ENCODE measurements at regions not wholly inside any gene's neighbourhood (a gene's known extent, or its start where the extent isn't known, plus 50 kb on each side); places are given as distances from the start of the nearest gene placed in this dataset.

DNA sequence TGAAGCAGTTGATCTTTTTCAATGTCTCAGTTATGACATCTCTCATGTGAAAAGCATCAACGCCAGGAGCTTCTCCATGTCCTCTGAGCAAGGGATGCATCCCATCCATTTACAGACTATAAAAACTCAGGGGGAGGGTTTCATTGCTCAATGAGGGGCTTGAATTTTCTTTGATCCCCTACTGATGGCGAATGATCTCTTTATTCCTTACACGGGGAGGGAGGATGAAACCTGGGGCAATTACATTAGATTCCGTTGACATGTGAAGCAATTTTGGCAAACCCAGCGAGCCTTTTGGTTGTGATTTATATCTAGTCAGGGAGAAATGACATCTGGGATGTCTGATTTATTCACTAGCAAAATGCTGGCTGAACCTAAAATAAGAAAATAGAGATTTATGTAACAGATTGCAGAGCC is 268.9 kb downstream of the HIVEP2 start:
- no peak overlapping the region for H2AFZ ChIP-seq (ENCODE audit: insufficient read depth, low read depth, low read length, poor library complexity, severe bottlenecking)
- no peaks in the 10 kb centered on the region for H3K36me3 ChIP-seq (replicated peaks in 1 of 2; ENCODE audit: control insufficient read depth in 1 of 2, insufficient read depth in 2 of 2, low read length in 2 of 2)
- H3K4me3 Mint-ChIP-seq = no peak overlapping the region
- H3K4me2 ChIP-seq (replicated peaks; ENCODE audit: extremely low read depth, low read length, poor library complexity, severe bottlenecking) = no peak overlapping the region
- no peak for DNase-seq
- TF ChIP-seq, protein P1, sequence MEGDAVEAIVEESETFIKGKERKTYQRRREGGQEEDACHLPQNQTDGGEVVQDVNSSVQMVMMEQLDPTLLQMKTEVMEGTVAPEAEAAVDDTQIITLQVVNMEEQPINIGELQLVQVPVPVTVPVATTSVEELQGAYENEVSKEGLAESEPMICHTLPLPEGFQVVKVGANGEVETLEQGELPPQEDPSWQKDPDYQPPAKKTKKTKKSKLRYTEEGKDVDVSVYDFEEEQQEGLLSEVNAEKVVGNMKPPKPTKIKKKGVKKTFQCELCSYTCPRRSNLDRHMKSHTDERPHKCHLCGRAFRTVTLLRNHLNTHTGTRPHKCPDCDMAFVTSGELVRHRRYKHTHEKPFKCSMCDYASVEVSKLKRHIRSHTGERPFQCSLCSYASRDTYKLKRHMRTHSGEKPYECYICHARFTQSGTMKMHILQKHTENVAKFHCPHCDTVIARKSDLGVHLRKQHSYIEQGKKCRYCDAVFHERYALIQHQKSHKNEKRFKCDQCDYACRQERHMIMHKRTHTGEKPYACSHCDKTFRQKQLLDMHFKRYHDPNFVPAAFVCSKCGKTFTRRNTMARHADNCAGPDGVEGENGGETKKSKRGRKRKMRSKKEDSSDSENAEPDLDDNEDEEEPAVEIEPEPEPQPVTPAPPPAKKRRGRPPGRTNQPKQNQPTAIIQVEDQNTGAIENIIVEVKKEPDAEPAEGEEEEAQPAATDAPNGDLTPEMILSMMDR (IDR thresholded peaks at IDR 0.05) = no peak
- H3K4me3 ChIP-seq (replicated peaks in 1 of 3; ENCODE audit: low read depth in 2 of 3, low read length in 3 of 3) = no peak overlapping the region
- H3K9ac ChIP-seq (ENCODE audit: insufficient read depth, low read length, poor library complexity, severe bottlenecking) = no peak overlapping the region
- H3K4me1 Mint-ChIP-seq = peaks cover 2% of the 10 kb centered on the region
- H3K79me2 ChIP-seq (ENCODE audit: insufficient read depth, low read length) = no peaks in the 10 kb centered on the region
- no peaks in the 10 kb centered on the region for H4K20me1 ChIP-seq (ENCODE audit: insufficient read depth, low read length)
- H3K36me3 Mint-ChIP-seq = no peaks in the 10 kb centered on the region
- H3K27me3 Mint-ChIP-seq (ENCODE audit: low read depth in 3 of 3) = peaks cover 0 to 8% (median 2%) of the 10 kb centered on the region in 3 donors
- no peaks in the 10 kb centered on the region for H3K4me1 ChIP-seq (ENCODE audit: control insufficient read depth in 1 of 2, insufficient read depth in 2 of 2, low read length in 2 of 2)
- no peaks in the 10 kb centered on the region for H3K9me3 ChIP-seq (replicated peaks in 1 of 2; ENCODE audit: control insufficient read depth in 1 of 2, insufficient read depth in 1 of 2, low read length in 2 of 2)
- 92% methylated on average over 3 of the region's 5 CpGs for WGBS (ENCODE audit: insufficient coverage)
- peaks cover 0 to 2% of the 10 kb centered on the region in 2 donors for H3K27me3 ChIP-seq (ENCODE audit: control insufficient read depth in 2 of 2, insufficient read depth in 2 of 2, low read length in 2 of 2)
- peaks cover 0 to 6% (median 2%) of the 10 kb centered on the region in 7 donors for H3K9me3 Mint-ChIP-seq
- intact Hi-C loops (cut with micrococcal nuclease) = no loop called here
- no peak overlapping the region for H3K27ac ChIP-seq (ENCODE audit: low read depth in 1 of 2, low read length in 2 of 2)
- no peak overlapping the region for H3K27ac Mint-ChIP-seq

DNA sequence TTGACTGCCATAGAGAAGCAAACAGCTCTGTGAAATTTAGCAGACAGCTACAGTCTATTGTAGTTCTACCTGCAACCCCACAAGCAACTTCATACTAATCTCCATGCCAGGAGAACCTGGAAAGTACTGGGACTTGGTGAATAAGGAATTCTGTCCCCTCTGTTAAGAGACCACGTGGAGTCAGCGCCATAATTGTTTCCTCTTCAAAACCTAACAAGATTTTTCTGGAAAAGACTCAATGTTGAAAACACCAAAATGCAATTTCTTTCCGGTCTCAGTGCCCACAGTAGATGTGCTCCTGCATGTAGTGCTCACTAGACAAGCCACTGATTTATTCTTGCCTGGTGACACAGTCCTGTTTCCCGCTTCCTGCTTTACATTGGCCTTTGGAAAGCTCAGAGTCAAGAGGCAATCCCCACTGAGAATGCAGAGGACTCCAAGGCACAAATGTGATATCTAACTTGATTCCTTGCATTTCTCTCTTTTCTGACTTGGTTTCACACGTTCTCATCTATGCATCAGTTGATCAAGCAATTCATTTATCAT is 268.3 kb downstream of the HIVEP2 start:
- H3K27ac ChIP-seq (ENCODE audit: low read depth in 1 of 2, low read length in 2 of 2) = no peak overlapping the region
- no peaks in the 10 kb centered on the region for H3K4me1 ChIP-seq (ENCODE audit: control insufficient read depth in 1 of 2, insufficient read depth in 2 of 2, low read length in 2 of 2)
- no peak overlapping the region for H3K4me2 ChIP-seq (replicated peaks; ENCODE audit: extremely low read depth, low read length, poor library complexity, severe bottlenecking)
- H3K36me3 ChIP-seq (replicated peaks in 1 of 2; ENCODE audit: control insufficient read depth in 1 of 2, insufficient read depth in 2 of 2, low read length in 2 of 2) = no peaks in the 10 kb centered on the region
- no peak overlapping the region for H3K9ac ChIP-seq (ENCODE audit: insufficient read depth, low read length, poor library complexity, severe bottlenecking)
- TF ChIP-seq, protein P1 (IDR thresholded peaks at IDR 0.05) = no peak
- no peak overlapping the region for H3K27ac Mint-ChIP-seq
- no peak overlapping the region for H3K4me3 Mint-ChIP-seq
- 100% methylated on average over 2 of the region's 5 CpGs for WGBS (ENCODE audit: insufficient coverage)
- no peaks in the 10 kb centered on the region for H4K20me1 ChIP-seq (ENCODE audit: insufficient read depth, low read length)
- H3K79me2 ChIP-seq (ENCODE audit: insufficient read depth, low read length) = no peaks in the 10 kb centered on the region
- no peak overlapping the region for H3K4me3 ChIP-seq (replicated peaks in 1 of 3; ENCODE audit: low read depth in 2 of 3, low read length in 3 of 3)
- no peaks in the 10 kb centered on the region for H3K9me3 ChIP-seq (replicated peaks in 1 of 2; ENCODE audit: control insufficient read depth in 1 of 2, insufficient read depth in 1 of 2, low read length in 2 of 2)
- H2AFZ ChIP-seq (ENCODE audit: insufficient read depth, low read depth, low read length, poor library complexity, severe bottlenecking) = no peak overlapping the region
- H3K4me1 Mint-ChIP-seq = peaks cover 2% of the 10 kb centered on the region
- peaks cover 0 to 8% (median 2%) of the 10 kb centered on the region in 3 donors for H3K27me3 Mint-ChIP-seq (ENCODE audit: low read depth in 3 of 3)
- H3K36me3 Mint-ChIP-seq = no peaks in the 10 kb centered on the region
- H3K27me3 ChIP-seq (ENCODE audit: control insufficient read depth in 2 of 2, insufficient read depth in 2 of 2, low read length in 2 of 2) = peaks cover 0 to 2% of the 10 kb centered on the region in 2 donors
- intact Hi-C loops (cut with micrococcal nuclease) = no loop called here
- DNase-seq = no peak
- H3K9me3 Mint-ChIP-seq = peaks cover 0 to 1% (median 0%) of the 10 kb centered on the region in 7 donors

Data from CD14-positive monocyte (primary cell).